Calu3 (cell line): ENCODE measurements at regions not wholly inside any gene's neighbourhood (a gene's known extent, or its start where the extent isn't known, plus 50 kb on each side); places are given as distances from the start of the nearest gene placed in this dataset.

Experiments used
- BruUV-seq: library from RNA; stranded (reverse); fragments of 400-500 nt; replicated peaks from 2 replicates; lab custom pipeline; 2021; lab: Mats Ljungman, UMichigan
- CTCF ChIA-PET: fragments of 300-600 bp; sonication (Branson Sonifier 250); formaldehyde crosslinking; loops from one replicate; lab custom pipeline; 2022; ENCODE audit warnings: antibody characterized with exemption; lab: Charles Lee
- DNase-seq: peaks from one replicate; pipeline ENCODE4 v3.0.0; 2022
- H3K27ac Mint-ChIP-seq: one replicate; pipeline ENCODE4 v1.8.0; 2022; ENCODE audit warnings: mixed read lengths; ENCODE audit not compliant: unreplicated experiment
- H3K27me3 Mint-ChIP-seq: one replicate; pipeline ENCODE4 v1.8.0; 2022; ENCODE audit warnings: mixed read lengths; ENCODE audit not compliant: unreplicated experiment
- H3K36me3 Mint-ChIP-seq: one replicate; pipeline ENCODE4 v1.8.0; 2022; ENCODE audit warnings: mild to moderate bottlenecking, moderate library complexity, mixed read lengths; ENCODE audit not compliant: insufficient read depth, unreplicated experiment
- H3K4me1 Mint-ChIP-seq: one replicate; pipeline ENCODE4 v1.8.0; 2022; ENCODE audit warnings: mild to moderate bottlenecking, low read depth, mixed read lengths; ENCODE audit not compliant: unreplicated experiment
- H3K4me3 Mint-ChIP-seq: one replicate; pipeline ENCODE4 v1.8.0; 2022; ENCODE audit warnings: mild to moderate bottlenecking, low read depth, moderate library complexity, mixed read lengths; ENCODE audit not compliant: unreplicated experiment
- H3K9me3 Mint-ChIP-seq: one replicate; pipeline ENCODE4 v1.8.0; 2022; ENCODE audit warnings: low read depth, mixed read lengths; ENCODE audit not compliant: unreplicated experiment
- intact Hi-C: fragments of 100-400 bp; cut with micrococcal nuclease; formaldehyde crosslinking; loops from one replicate; pipeline ENCODE4 v1.10.0; 2022; ENCODE audit not compliant: unreplicated experiment
- TF ChIP-seq, protein P1 (sequence below): fragments of 200-600 bp; IDR thresholded peaks from one replicate; pipeline ENCODE4 v1.8.0; 2022; ENCODE audit warnings: antibody characterized with exemption; ENCODE audit not compliant: unreplicated experiment

DNA sequence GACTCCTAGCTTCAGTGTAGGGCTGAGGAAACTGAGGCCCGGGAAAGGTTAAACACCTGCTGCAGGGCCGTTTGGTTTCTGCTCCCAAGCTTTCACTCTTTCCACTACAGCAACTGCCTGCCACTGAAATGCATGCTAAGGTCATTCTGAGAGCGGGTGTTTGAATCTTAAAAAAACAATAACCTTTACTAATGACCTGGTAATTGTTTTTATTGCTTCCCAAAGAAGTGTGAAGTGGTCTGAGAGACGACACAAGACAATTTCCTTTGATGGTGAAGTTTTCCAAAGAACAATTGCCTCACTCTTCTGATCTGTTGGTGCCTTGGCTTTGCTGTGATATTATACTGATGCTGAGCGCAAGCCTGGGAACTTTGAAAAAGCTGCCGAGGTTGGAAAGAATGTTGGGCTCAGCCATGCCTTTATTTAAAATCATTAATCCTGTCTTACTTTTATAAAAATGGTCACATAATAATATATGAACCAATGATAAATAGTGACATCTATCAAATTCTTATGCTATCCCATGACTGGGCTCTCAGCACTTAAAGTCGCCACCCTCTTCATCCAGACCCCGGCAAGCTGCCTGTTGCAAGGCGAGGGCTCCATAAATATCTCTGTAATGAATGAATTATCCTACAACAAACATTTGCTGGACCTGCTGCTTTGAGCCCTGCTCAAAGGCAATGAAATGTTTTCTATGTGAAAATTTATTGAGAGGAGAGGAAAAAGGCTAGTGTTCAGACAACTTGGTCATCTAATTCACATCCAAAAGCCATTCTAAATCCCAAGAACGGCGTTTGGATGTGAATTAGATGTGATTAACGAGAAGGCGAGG is 67.8 kb upstream of the SOD3 start:
- H3K27me3 Mint-ChIP-seq: no peaks in the 10 kb centered on the region
- DNase-seq: no peak
- no peak overlapping the region for H3K27ac Mint-ChIP-seq
- TF ChIP-seq, protein P1, sequence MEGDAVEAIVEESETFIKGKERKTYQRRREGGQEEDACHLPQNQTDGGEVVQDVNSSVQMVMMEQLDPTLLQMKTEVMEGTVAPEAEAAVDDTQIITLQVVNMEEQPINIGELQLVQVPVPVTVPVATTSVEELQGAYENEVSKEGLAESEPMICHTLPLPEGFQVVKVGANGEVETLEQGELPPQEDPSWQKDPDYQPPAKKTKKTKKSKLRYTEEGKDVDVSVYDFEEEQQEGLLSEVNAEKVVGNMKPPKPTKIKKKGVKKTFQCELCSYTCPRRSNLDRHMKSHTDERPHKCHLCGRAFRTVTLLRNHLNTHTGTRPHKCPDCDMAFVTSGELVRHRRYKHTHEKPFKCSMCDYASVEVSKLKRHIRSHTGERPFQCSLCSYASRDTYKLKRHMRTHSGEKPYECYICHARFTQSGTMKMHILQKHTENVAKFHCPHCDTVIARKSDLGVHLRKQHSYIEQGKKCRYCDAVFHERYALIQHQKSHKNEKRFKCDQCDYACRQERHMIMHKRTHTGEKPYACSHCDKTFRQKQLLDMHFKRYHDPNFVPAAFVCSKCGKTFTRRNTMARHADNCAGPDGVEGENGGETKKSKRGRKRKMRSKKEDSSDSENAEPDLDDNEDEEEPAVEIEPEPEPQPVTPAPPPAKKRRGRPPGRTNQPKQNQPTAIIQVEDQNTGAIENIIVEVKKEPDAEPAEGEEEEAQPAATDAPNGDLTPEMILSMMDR: no peak
- peaks cover 7% of the 10 kb centered on the region for H3K36me3 Mint-ChIP-seq
- H3K9me3 Mint-ChIP-seq: no peaks in the 10 kb centered on the region
- no peak overlapping the region for H3K4me3 Mint-ChIP-seq
- H3K4me1 Mint-ChIP-seq: no peaks in the 10 kb centered on the region
- BruUV-seq: no TSS peak
- CTCF ChIA-PET: no interaction called here
- intact Hi-C loops: no loop called here

DNA sequence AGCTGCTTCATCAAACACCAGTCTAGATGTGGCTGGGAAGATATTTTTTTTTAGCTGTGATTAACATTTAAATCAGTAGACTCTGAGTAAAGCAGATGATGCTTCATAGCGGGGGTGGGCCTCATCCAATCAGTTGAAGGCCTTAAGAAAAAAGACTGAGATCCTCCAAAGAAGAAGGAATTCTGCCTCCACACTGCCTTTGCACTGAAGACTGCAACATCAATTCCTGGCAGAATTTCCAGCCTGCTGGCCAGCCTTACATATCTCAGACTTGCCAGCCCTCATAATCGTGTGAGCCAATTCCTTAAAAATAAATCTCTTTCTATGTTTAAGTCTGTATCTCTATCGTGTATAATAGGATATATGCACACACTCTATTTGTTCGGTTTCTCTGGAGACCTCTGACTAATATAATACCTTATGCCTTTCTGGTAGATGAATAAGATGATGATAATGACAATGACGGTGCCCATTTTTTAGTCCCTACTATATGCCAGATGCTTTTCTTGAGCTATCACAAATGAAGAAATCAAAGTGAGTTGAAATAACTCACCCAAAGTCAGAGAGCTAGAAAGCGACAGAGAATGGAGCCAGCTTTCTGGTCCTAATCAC is 66.1 kb upstream of the SOD3 start:
- Mint-ChIP-seq H3K9me3 (no peaks in the 10 kb centered on the region), H3K27me3 (no peaks in the 10 kb centered on the region), H3K36me3 (peaks cover 7% of the 10 kb centered on the region), H3K27ac (no peak overlapping the region), H3K4me1 (peaks cover 14% of the 10 kb centered on the region), H3K4me3 (no peak overlapping the region)
- BruUV-seq: no TSS peak
- no peak for DNase-seq
- intact Hi-C loops: no loop called here
- TF ChIP-seq, protein P1: no peak
- CTCF ChIA-PET: no interaction called here

DNA sequence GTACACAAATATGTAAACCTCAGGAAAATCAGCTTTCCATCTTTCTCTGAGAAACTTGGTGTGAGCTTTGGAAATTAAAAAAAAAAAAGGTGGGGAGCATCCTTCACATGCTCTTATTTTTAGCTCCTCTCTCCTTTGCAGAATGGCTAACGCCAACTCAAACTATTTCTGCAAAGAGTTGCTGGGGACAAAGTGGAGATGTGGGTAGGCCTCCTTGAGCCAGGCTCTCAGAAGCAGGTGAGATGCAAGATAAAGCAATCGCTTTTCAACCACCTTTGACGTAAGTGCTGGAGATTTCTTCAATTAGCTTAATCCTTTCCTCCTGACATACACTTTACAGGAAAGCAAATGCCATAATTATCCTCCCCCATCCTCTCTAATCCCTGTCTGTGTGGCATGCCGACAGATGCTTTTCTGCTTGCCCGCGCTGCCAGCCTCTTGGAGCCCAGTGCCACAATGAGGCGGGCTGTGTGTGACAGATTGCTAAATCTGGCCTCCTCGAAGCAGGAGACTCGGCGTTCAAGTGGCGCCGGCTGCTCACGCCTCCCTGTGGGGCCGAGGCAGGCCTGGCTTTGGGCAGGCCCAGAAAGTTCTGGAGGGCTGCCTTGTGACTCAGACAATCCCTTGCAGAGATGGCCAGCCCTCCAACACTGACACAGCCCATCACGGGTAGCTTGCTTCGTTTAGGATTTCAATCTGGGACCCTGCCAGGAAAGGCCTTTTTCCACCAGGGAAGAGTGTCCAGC is 64.9 kb upstream of the SOD3 start:
- BruUV-seq: no TSS peak
- no peak for DNase-seq
- Mint-ChIP-seq H3K9me3 (no peaks in the 10 kb centered on the region), H3K27me3 (no peaks in the 10 kb centered on the region), H3K36me3 (peaks cover 7% of the 10 kb centered on the region), H3K27ac (no peak overlapping the region), H3K4me1 (peaks cover 14% of the 10 kb centered on the region), H3K4me3 (no peak overlapping the region)
- intact Hi-C loops: no loop called here
- TF ChIP-seq, protein P1: no peak
- CTCF ChIA-PET: no interaction called here

- peaks cover 2% of the 10 kb centered on the region for H3K9me3 Mint-ChIP-seq
- peaks cover 7% of the 10 kb centered on the region for H3K36me3 Mint-ChIP-seq
- TF ChIP-seq, protein P1: no peak
- no peak overlapping the region for H3K27ac Mint-ChIP-seq
- peaks cover 14% of the 10 kb centered on the region for H3K4me1 Mint-ChIP-seq
- BruUV-seq: no TSS peak
- no peak for DNase-seq
- CTCF ChIA-PET: no interaction called here
- H3K4me3 Mint-ChIP-seq: no peak overlapping the region
- H3K27me3 Mint-ChIP-seq: no peaks in the 10 kb centered on the region
- intact Hi-C loops: no loop called here
Measured at GRCh38 chr4:24731448-24731847, 63.9 kb upstream of the SOD3 start.
